K562 (cell line): ENCODE measurements at regions not wholly inside any gene's neighbourhood (a gene's known extent, or its start where the extent isn't known, plus 50 kb on each side); places are given as distances from the start of the nearest gene placed in this dataset.
A peak's percentile ranks its signal among the peaks of the same experiment; 100 is the strongest.

Source experiments
- CAMTA2 ChIP-seq: fragments of 250-450 bp; sonication (Bioruptor Pico); conservative IDR thresholded peaks from 2 replicates; pipeline ENCODE4 v1.5.1; 2022
- CBFA2T2 ChIP-seq: fragments of 450-650 bp; conservative IDR thresholded peaks from 2 replicates; pipeline ENCODE4 v1.6.1; 2017; ENCODE audit warnings: mild to moderate bottlenecking
- COPS2 ChIP-seq: fragments of 450-650 bp; conservative IDR thresholded peaks from 2 replicates; pipeline ENCODE4 v1.6.1; 2016; ENCODE audit warnings: mild to moderate bottlenecking, moderate library complexity
- ETS2 ChIP-seq: IDR thresholded peaks from 2 replicates; pipeline ENCODE4 v1.6.1; 2016; ENCODE audit warnings: borderline replicate concordance, missing genetic modification characterization, mild to moderate bottlenecking, moderate library complexity, missing compliant biosample characterization; ENCODE audit not compliant: poor library complexity, severe bottlenecking
- FOXK1 ChIP-seq: sonication (generic); formaldehyde crosslinking; IDR thresholded peaks from 2 replicates; pipeline ENCODE4 v1.8.0; 2022; ENCODE audit warnings: missing genetic modification reagents, mild to moderate bottlenecking, borderline replicate concordance
- HOXB6 ChIP-seq: fragments of 250-450 bp; sonication (Bioruptor Pico); IDR thresholded peaks from 2 replicates; pipeline ENCODE4 v1.5.1; 2022; ENCODE audit warnings: mild to moderate bottlenecking, borderline replicate concordance
- ILK ChIP-seq: fragments of 450-650 bp; IDR thresholded peaks from 2 replicates; pipeline ENCODE4 v1.6.1; 2016; ENCODE audit warnings: missing genetic modification characterization, low read depth, mild to moderate bottlenecking, missing compliant biosample characterization, moderate library complexity, borderline replicate concordance
- KAT8 ChIP-seq: fragments of 450-650 bp; IDR thresholded peaks from 2 replicates; pipeline ENCODE4 v1.6.1; 2016; ENCODE audit warnings: low read depth, mild to moderate bottlenecking
- KDM5B ChIP-seq: fragments of 200-600 bp; sonication (generic); IDR thresholded peaks from 2 replicates; pipeline ENCODE4 v1.6.1; 2012; ENCODE audit warnings: low read depth, mild to moderate bottlenecking, moderate library complexity, low read length, control low read depth, inconsistent platforms; ENCODE audit not compliant: insufficient replicate concordance
- KLF13 ChIP-seq: fragments of 450-650 bp; IDR thresholded peaks from 2 replicates; pipeline ENCODE4 v1.6.1; 2016; ENCODE audit warnings: missing genetic modification characterization, low read depth, mild to moderate bottlenecking, missing compliant biosample characterization, moderate library complexity, borderline replicate concordance
- L3MBTL2 ChIP-seq: fragments of 450-650 bp; IDR thresholded peaks from 2 replicates; pipeline ENCODE4 v1.6.1; 2016; ENCODE audit warnings: mild to moderate bottlenecking, moderate library complexity
- NBN ChIP-seq: fragments of 450-650 bp; IDR thresholded peaks from 2 replicates; pipeline ENCODE4 v1.6.1; 2016; ENCODE audit warnings: low read depth, mild to moderate bottlenecking
- NFXL1 ChIP-seq: fragments of 450-650 bp; formaldehyde crosslinking; IDR thresholded peaks from 2 replicates; pipeline ENCODE4 v1.4.0; 2021; ENCODE audit warnings: mild to moderate bottlenecking
- RBM22 ChIP-seq: fragments of 200-400 bp; formaldehyde crosslinking; IDR thresholded peaks from 2 replicates; pipeline ENCODE4 v1.6.1; 2018; ENCODE audit warnings: low read length, low read depth; ENCODE audit not compliant: poor library complexity, severe bottlenecking
- RFX1 ChIP-seq: fragments of 450-650 bp; IDR thresholded peaks from 2 replicates; pipeline ENCODE4 v1.6.1; 2016; ENCODE audit warnings: mild to moderate bottlenecking, moderate library complexity
- SP2 ChIP-seq: IDR thresholded peaks from 2 replicates; pipeline ENCODE4 v1.6.1; 2011; ENCODE audit warnings: mild to moderate bottlenecking, low read depth, low read length, moderate library complexity; ENCODE audit not compliant: poor library complexity, severe bottlenecking; ENCODE audit errors: extremely low read depth
- TEAD2 ChIP-seq: fragments of 450-650 bp; IDR thresholded peaks from 2 replicates; pipeline ENCODE4 v1.6.1; 2016; ENCODE audit warnings: missing genetic modification characterization, control low read depth, missing compliant biosample characterization
- ZNF134 ChIP-seq: fragments of 250-450 bp; sonication (Bioruptor Pico); conservative IDR thresholded peaks from 2 replicates; pipeline ENCODE4 v1.4.0; 2020
- ZNF263 ChIP-seq: sonication (generic); formaldehyde crosslinking; IDR thresholded peaks from 2 replicates; pipeline ENCODE4 v1.8.0; 2022; ENCODE audit warnings: mild to moderate bottlenecking, missing genetic modification reagents, borderline replicate concordance
- ZNF444 ChIP-seq: fragments of 250-450 bp; sonication (Bioruptor Pico); IDR thresholded peaks from 2 replicates; pipeline ENCODE4 v1.4.0; 2020; ENCODE audit warnings: mild to moderate bottlenecking, moderate library complexity
- ZNF57 ChIP-seq: fragments of 450-650 bp; formaldehyde crosslinking; IDR thresholded peaks from 2 replicates; pipeline ENCODE4 v1.4.0; 2020; ENCODE audit warnings: mild to moderate bottlenecking, moderate library complexity
- TF ChIP-seq, protein P1 (sequence below): sonication (generic); formaldehyde crosslinking; IDR thresholded peaks from 2 replicates; pipeline ENCODE4 v1.8.1; 2023; ENCODE audit warnings: mild to moderate bottlenecking, missing genetic modification reagents
- TF ChIP-seq, protein P2 (sequence below): fragments of 250-450 bp; sonication (Bioruptor Pico); IDR thresholded peaks from 2 replicates; pipeline ENCODE4 v1.5.0; 2021; ENCODE audit warnings: mild to moderate bottlenecking, moderate library complexity
- TF ChIP-seq, protein P3 (sequence below): fragments of 450-650 bp; formaldehyde crosslinking; IDR thresholded peaks from 2 replicates; pipeline ENCODE4 v1.4.0; 2022; ENCODE audit warnings: missing genetic modification characterization

- TF ChIP-seq L3MBTL2 (peak; percentile 57; the same call in 1 of the 2 replicates), ETS2 (no peak), HOXB6 (CRISPR knock-in tag) (no peak), ILK (tag) (no peak; the same call in 1 of the 2 replicates), FOXK1 (CRISPR knock-in tag) (no peak), NBN (peak; percentile 52; the same call in 1 of the 2 replicates), KAT8 (no peak), CAMTA2 (CRISPR knock-in tag) (0 out of 2 replicates have a peak, but pooled peaks have one; percentile 48), RBM22 (no peak), NFXL1 (CRISPR knock-in tag) (no peak), RFX1 (no peak), KLF13 (tag) (no peak), TEAD2 (tag) (0 out of 2 replicates have a peak, but pooled peaks have one; percentile 10), COPS2 (no peak), SP2 (no peak), ZNF57 (CRISPR knock-in tag) (no peak), CBFA2T2 (peak; percentile 84), ZNF444 (no peak), KDM5B (no peak), ZNF134 (CRISPR knock-in tag) (peak; percentile 26), ZNF263 (CRISPR knock-in tag) (no peak)
- TF ChIP-seq, protein P1, sequence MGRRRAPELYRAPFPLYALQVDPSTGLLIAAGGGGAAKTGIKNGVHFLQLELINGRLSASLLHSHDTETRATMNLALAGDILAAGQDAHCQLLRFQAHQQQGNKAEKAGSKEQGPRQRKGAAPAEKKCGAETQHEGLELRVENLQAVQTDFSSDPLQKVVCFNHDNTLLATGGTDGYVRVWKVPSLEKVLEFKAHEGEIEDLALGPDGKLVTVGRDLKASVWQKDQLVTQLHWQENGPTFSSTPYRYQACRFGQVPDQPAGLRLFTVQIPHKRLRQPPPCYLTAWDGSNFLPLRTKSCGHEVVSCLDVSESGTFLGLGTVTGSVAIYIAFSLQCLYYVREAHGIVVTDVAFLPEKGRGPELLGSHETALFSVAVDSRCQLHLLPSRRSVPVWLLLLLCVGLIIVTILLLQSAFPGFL (CRISPR knock-in tag), result no peak
- TF ChIP-seq, protein P2, sequence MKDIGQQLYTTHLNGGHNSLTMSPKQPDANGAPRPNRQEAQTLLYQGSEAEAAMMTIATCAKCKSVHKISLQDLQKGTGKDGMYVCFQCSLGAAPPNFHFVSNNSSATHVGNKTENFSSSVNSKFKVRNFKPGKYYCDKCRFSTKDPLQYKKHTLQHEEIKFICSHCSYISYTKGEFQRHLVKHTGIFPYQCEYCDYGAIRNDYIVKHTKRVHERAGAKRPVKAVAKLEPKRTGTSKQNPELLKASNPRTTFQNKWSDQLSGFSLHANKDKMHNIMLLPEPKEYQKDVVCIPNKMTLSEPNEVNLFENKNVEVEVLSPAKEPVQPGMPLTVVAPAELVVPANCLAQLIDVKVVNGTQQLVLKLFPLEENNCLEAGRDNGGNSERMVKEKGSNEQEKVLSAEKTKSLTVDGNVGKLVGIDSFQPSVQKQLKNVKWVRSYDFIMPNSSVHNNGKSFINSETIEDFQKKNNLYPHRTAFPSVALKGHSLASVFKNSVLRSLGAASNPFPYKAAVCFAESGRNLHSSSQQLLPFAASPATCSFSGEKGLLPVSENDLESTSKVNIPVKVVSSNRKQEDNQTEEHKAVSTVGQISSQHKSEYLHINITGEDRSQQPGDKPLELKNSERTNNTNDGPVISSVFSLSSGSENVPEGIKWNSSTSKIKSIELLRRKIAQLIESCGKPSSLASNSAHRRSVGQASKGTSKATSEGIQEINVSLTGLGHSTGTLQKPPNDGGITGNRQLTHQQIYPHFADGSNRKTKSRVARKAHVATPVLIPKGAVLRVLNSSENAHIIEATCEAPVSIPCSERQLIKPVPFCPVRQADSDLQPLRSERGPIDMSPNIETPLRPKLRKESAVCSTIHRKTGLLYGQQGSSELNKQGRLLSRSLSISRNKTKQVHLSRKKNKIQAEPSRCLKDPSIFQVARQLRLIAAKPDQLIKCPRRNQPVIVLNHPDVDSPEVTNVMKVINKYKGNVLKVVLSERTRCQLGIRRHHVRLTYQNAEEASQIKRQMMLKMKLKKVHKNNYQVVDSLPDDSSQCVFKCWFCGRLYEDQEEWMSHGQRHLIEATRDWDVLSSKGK, result no peak
- TF ChIP-seq, protein P3, sequence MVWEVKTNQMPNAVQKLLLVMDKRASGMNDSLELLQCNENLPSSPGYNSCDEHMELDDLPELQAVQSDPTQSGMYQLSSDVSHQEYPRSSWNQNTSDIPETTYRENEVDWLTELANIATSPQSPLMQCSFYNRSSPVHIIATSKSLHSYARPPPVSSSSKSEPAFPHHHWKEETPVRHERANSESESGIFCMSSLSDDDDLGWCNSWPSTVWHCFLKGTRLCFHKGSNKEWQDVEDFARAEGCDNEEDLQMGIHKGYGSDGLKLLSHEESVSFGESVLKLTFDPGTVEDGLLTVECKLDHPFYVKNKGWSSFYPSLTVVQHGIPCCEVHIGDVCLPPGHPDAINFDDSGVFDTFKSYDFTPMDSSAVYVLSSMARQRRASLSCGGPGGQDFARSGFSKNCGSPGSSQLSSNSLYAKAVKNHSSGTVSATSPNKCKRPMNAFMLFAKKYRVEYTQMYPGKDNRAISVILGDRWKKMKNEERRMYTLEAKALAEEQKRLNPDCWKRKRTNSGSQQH (CRISPR knock-in tag), result no peak
Measured at GRCh38 chr6:39992861-39993622, 58.8 kb upstream of the MOCS1 start (continued).
